WERI-Rb-1 (cell line): ENCODE measurements at regions not wholly inside any gene's neighbourhood (a gene's known extent, or its start where the extent isn't known, plus 50 kb on each side); places are given as distances from the start of the nearest gene placed in this dataset.
"Not testable (repeated sequence)": the region's sequence is repeated elsewhere in the genome, so short reads cannot be mapped to it uniquely, and the experiment has no call there.

ENCODE experiments used
- DNase-seq: peaks from one replicate; pipeline ENCODE4 v3.0.0-alpha.2; 2020
- H3K27ac ChIP-seq: fragments of 250-450 bp; sonication (Bioruptor Pico); 2 replicates; pipeline ENCODE4 v1.5.1; 2020; ENCODE audit warnings: mild to moderate bottlenecking, moderate library complexity
- H3K27me3 ChIP-seq: fragments of 250-450 bp; sonication (Bioruptor Pico); 2 replicates; pipeline ENCODE4 v1.5.1; 2021; ENCODE audit warnings: mild to moderate bottlenecking, low read depth, moderate library complexity; ENCODE audit not compliant: insufficient read depth, severe bottlenecking
- H3K36me3 ChIP-seq: fragments of 250-450 bp; sonication (Bioruptor Pico); 2 replicates; pipeline ENCODE4 v1.5.1; 2020; ENCODE audit warnings: mild to moderate bottlenecking, moderate library complexity
- H3K4me3 ChIP-seq: 2 replicates; pipeline ENCODE4 v1.5.1; 2011; ENCODE audit warnings: low read depth, mild to moderate bottlenecking, control low read depth, low read length
- H3K9me3 ChIP-seq: fragments of 250-450 bp; sonication (Bioruptor Pico); 2 replicates; pipeline ENCODE4 v1.5.1; 2021; ENCODE audit warnings: mild to moderate bottlenecking, moderate library complexity; ENCODE audit not compliant: severe bottlenecking

- not testable (repeated sequence) for DNase-seq
Measured at GRCh38 chr15:22280770-22281169, 177.9 kb upstream of the GOLGA6L22 start.

GRCh38 chr15:22282794-22283533 lies 175.7 kb upstream of the GOLGA6L22 start:
- H3K27me3 ChIP-seq, H3K27ac ChIP-seq, H3K9me3 ChIP-seq, DNase-seq, H3K36me3 ChIP-seq, H3K4me3 ChIP-seq: not testable (repeated sequence)

More at GRCh38 chr15:22280770-22281169, 177.9 kb upstream of the GOLGA6L22 start:
- H3K4me3 ChIP-seq, H3K9me3 ChIP-seq, H3K27me3 ChIP-seq, H3K36me3 ChIP-seq, H3K27ac ChIP-seq: not testable (repeated sequence)

- DNase-seq, H3K4me3 ChIP-seq, H3K27ac ChIP-seq, H3K9me3 ChIP-seq, H3K27me3 ChIP-seq, H3K36me3 ChIP-seq: not testable (repeated sequence)
Measured at GRCh38 chr15:22284795-22285420, 173.8 kb upstream of the GOLGA6L22 start.

GRCh38 chr15:22291054-22291453 lies 167.6 kb upstream of the GOLGA6L22 start:
- not testable (repeated sequence) for H3K27me3 ChIP-seq, H3K4me3 ChIP-seq, H3K27ac ChIP-seq, H3K36me3 ChIP-seq, DNase-seq, H3K9me3 ChIP-seq

- H3K4me3 ChIP-seq, DNase-seq, H3K9me3 ChIP-seq, H3K27ac ChIP-seq, H3K27me3 ChIP-seq, H3K36me3 ChIP-seq: not testable (repeated sequence)
Measured at GRCh38 chr15:22303112-22303511, 155.6 kb upstream of the GOLGA6L22 start.
